Osteoblast (primary cell): ENCODE measurements at regions not wholly inside any gene's neighbourhood (a gene's known extent, or its start where the extent isn't known, plus 50 kb on each side); places are given as distances from the start of the nearest gene placed in this dataset.
A peak's percentile ranks its signal among the peaks of the same experiment; 100 is the strongest.

Source experiments
- DNase-seq: peaks from one replicate; pipeline ENCODE4 v3.0.0; 2011; ENCODE audit warnings: low spot score, mixed read lengths; ENCODE audit not compliant: insufficient read length; ENCODE audit errors: missing footprints
- H2AFZ ChIP-seq: 2 replicates; pipeline ENCODE4 v1.6.0; 2011; ENCODE audit warnings: mild to moderate bottlenecking, low read length
- H3K27ac ChIP-seq: 2 replicates; pipeline ENCODE4 v1.5.1; 2011; ENCODE audit warnings: mild to moderate bottlenecking, low read depth, low read length, moderate library complexity
- H3K27me3 ChIP-seq: 2 replicates; pipeline ENCODE4 v1.6.0; 2012; ENCODE audit warnings: mild to moderate bottlenecking, control low read depth, inconsistent platforms, low read length, moderate library complexity; ENCODE audit not compliant: insufficient read depth
- H3K36me3 ChIP-seq: 2 replicates; pipeline ENCODE4 v1.5.1; 2011; ENCODE audit warnings: mild to moderate bottlenecking, low read length, control low read depth, moderate library complexity; ENCODE audit not compliant: insufficient read depth
- H3K4me1 ChIP-seq: 2 replicates; pipeline ENCODE4 v1.5.1; 2011; ENCODE audit warnings: mild to moderate bottlenecking, low read length, control low read depth, moderate library complexity; ENCODE audit not compliant: insufficient read depth
- H3K4me2 ChIP-seq: 2 replicates; pipeline ENCODE4 v1.6.0; 2011; ENCODE audit warnings: mild to moderate bottlenecking, low read length; ENCODE audit not compliant: insufficient read depth
- H3K4me3 ChIP-seq: fragments of 200-600 bp; sonication (generic); 3 replicates; pipeline ENCODE4 v1.5.1; 2012; ENCODE audit warnings: mild to moderate bottlenecking, low read length, inconsistent platforms; ENCODE audit not compliant: insufficient read depth
- H3K79me2 ChIP-seq: 2 replicates; pipeline ENCODE4 v1.6.0; 2012; ENCODE audit warnings: mild to moderate bottlenecking, low read length, control low read depth, inconsistent platforms; ENCODE audit not compliant: insufficient read depth
- H3K9me3 ChIP-seq: 2 replicates; pipeline ENCODE4 v1.5.1; 2011; ENCODE audit warnings: low read depth, low read length, control low read depth
- H4K20me1 ChIP-seq: 2 replicates; pipeline ENCODE4 v1.6.0; 2012; ENCODE audit warnings: mild to moderate bottlenecking, low read length, control low read depth; ENCODE audit not compliant: insufficient read depth
- TF ChIP-seq, protein P1 (sequence below): IDR thresholded peaks from 2 replicates; pipeline ENCODE4 v1.5.1; 2011; ENCODE audit warnings: mild to moderate bottlenecking, low read depth, low read length, moderate library complexity; ENCODE audit errors: extremely low read depth

DNA sequence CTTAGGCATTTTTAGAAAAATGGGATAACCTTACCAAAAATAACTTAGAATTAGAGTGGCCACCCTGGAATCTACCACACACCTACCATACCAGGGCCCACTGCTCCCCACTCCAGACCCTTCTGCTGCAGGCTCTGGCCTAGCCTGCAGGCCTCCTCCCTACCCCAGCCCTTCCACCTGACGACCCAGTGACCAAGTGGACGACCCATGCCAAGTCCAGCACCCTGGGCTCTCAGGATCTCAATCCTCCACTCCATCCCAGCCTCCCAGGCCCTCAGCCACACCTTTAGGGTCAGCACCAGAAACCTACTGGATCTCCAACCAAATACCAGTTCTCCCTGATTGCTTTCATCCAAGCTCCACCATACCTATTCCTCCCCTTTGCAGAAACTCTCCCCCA lies 145.8 kb downstream of the TPRA1 start:
- H3K4me3 ChIP-seq, result no peak overlapping the region
- no peak overlapping the region for H3K27ac ChIP-seq
- no peaks in the 10 kb centered on the region for H3K9me3 ChIP-seq
- H3K4me1 ChIP-seq, result no peaks in the 10 kb centered on the region
- no peaks in the 10 kb centered on the region for H3K79me2 ChIP-seq
- no peaks in the 10 kb centered on the region for H3K27me3 ChIP-seq
- peak; percentile 14 for DNase-seq
- no peak overlapping the region for H3K4me2 ChIP-seq
- H4K20me1 ChIP-seq, result no peaks in the 10 kb centered on the region
- H2AFZ ChIP-seq, result no peak overlapping the region
- no peaks in the 10 kb centered on the region for H3K36me3 ChIP-seq
- TF ChIP-seq, protein P1, sequence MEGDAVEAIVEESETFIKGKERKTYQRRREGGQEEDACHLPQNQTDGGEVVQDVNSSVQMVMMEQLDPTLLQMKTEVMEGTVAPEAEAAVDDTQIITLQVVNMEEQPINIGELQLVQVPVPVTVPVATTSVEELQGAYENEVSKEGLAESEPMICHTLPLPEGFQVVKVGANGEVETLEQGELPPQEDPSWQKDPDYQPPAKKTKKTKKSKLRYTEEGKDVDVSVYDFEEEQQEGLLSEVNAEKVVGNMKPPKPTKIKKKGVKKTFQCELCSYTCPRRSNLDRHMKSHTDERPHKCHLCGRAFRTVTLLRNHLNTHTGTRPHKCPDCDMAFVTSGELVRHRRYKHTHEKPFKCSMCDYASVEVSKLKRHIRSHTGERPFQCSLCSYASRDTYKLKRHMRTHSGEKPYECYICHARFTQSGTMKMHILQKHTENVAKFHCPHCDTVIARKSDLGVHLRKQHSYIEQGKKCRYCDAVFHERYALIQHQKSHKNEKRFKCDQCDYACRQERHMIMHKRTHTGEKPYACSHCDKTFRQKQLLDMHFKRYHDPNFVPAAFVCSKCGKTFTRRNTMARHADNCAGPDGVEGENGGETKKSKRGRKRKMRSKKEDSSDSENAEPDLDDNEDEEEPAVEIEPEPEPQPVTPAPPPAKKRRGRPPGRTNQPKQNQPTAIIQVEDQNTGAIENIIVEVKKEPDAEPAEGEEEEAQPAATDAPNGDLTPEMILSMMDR, result no peak

DNA sequence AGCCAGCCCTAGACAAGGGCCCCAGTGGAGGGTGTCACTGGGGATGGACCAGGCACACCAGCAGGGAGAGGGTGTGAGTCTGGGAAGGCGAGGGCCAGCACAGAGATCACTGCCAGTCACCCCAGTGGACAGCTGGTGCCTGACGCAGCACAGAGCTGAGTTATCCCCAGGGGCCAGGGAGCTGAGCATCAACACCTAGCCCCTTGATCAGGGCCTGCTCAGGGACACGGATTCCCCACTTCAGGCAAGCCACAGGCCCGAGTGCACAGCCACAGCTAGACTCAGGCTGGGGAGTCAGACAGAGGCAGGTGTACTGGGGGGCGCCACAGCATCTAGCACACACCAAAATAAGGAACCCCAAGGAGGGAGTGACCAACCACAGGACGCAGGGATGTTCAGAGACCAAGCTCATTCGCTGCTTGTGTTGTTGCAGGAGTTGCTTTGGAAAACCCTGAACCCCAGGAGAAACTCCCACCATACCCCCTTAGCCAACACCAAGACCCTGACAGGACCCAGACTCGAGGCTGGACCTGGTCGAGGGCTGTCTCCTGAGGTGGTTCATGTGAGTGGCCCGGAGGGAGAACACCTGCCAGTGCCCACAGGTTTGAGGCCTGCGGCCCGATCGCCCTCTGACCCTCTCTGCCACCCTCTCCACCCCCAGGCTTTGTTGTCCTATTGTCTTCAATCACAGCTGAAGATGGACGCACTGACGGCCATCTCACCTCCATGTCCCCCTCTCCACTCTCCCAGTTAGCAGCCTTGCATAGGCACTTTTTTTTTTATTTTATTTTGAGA lies 146.8 kb downstream of the TPRA1 start:
- TF ChIP-seq, protein P1, result no peak
- Histone ChIP-seq H3K36me3 (no peaks in the 10 kb centered on the region), H3K27ac (no peak overlapping the region), H3K9me3 (no peaks in the 10 kb centered on the region), H4K20me1 (no peaks in the 10 kb centered on the region), H3K4me3 (no peak overlapping the region), H3K4me2 (no peak overlapping the region), H3K27me3 (no peaks in the 10 kb centered on the region), H3K4me1 (no peaks in the 10 kb centered on the region), H3K79me2 (no peaks in the 10 kb centered on the region), H2AFZ (no peak overlapping the region)
- DNase-seq, result peak; percentile 62

DNA sequence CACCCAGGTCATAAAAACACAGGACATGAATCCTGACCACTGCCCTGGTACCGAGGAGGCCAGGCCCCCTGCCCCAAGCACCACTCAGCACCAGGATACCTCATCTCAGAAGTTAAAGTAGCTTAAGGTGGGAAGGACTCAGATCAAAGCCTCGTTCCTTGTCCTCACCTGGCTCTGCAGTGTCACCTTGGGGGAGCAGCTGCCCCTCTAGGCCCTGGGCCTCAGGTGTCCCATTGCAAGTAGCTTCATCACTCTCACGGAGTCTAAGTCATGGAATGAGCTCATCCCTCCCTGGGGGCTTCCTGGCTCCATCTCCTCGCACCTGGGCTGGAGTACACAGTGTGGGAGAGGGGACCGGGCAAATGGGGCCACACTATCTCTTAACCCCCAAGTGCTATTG lies 148.0 kb downstream of the TPRA1 start:
- H3K36me3 ChIP-seq, result no peaks in the 10 kb centered on the region
- H3K27ac ChIP-seq, result no peak overlapping the region
- TF ChIP-seq, protein P1, result no peak
- no peaks in the 10 kb centered on the region for H3K4me1 ChIP-seq
- no peaks in the 10 kb centered on the region for H3K27me3 ChIP-seq
- DNase-seq, result peak; percentile 54
- H4K20me1 ChIP-seq, result no peaks in the 10 kb centered on the region
- H3K4me3 ChIP-seq, result no peak overlapping the region
- no peaks in the 10 kb centered on the region for H3K79me2 ChIP-seq
- no peak overlapping the region for H2AFZ ChIP-seq
- no peak overlapping the region for H3K4me2 ChIP-seq
- H3K9me3 ChIP-seq, result no peaks in the 10 kb centered on the region

DNA sequence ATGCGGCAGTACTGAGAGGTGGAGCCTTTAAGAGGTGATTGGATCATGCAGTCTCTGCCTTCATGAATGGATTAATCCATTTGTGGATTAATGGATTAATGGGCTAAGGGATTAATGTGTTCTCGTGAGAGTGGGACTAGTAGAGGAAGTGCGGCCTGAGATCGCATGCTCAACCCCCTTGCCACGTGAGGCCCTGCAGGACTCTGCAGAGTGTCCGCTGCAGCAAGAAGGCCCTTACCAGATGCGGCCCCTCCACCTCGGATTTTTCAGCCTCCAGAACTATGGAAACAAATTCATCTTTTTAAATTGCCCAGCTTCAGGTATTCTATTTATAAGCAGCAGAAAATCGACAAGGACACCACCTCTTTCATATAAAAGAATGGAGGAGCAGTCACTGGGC lies 148.8 kb downstream of the TPRA1 start:
- TF ChIP-seq, protein P1, result no peak
- Histone ChIP-seq H2AFZ (no peak overlapping the region), H3K79me2 (no peaks in the 10 kb centered on the region), H3K36me3 (no peaks in the 10 kb centered on the region), H3K9me3 (no peaks in the 10 kb centered on the region), H3K27ac (no peak overlapping the region), H4K20me1 (no peaks in the 10 kb centered on the region), H3K4me3 (no peak overlapping the region), H3K4me2 (no peak overlapping the region), H3K27me3 (no peaks in the 10 kb centered on the region), H3K4me1 (no peaks in the 10 kb centered on the region)
- no peak for DNase-seq
